ENCODE measurements at regions not wholly inside any gene's neighbourhood (a gene's known extent, or its start where the extent isn't known, plus 50 kb on each side); places are given as distances from the start of the nearest gene placed in this dataset.

DNA sequence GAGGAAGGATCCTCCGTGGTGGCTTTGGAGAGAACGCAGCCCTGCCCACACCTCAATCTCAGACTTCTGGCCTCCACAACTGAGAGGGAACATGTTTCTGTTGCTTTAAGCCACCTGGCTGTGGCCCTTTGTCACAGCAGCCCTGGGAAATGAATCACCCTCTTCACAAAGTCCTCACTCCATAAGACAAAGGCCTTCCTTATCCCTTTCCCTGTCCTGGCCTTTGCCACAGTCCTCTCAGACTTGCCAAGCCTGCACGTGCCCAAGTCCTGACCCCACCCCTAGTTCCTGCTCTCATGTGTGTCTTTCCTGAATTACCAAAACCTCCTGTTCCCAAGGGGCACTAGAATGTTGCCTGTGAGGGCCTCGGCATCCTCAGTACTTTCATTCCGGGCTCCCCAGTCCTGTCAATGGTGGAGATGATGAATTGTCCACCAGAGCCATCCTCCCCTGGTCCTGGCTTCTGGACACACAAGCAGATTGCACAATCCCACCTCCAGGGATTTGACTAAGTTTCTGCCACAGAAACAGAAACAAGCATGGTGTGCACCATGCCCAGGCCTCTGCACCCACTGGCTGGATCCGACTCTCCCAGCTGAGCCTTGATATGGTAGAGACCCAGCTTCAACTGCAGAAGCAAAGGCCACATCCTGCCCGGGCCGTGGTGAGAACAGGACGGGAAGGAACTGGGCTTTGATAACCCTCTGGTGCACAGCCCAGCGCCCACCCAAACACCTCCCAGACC is 232.6 kb upstream of the PDE10A start:
- Histone ChIP-seq H3K27me3 (no peaks in the 10 kb centered on the region), H3K27ac (no peak overlapping the region), H3K4me1 (no peaks in the 10 kb centered on the region), H3K36me3 (no peaks in the 10 kb centered on the region), H3K4me3 (no peak overlapping the region), H3K9me3 (no peaks in the 10 kb centered on the region)
- TF ChIP-seq EP300 (IDR thresholded peaks at IDR 0.05) (no peak), POLR2AphosphoS5 (IDR thresholded peaks at IDR 0.05) (no peak), POLR2A (IDR thresholded peaks at IDR 0.05) (no peak), CTCF (IDR thresholded peaks at IDR 0.05) (no peak)
- DNase-seq (no peak), ATAC-seq (ENCODE audit: low FRiP score in 2 of 2) (no peak)
- WGBS, 2 donors = 61 to 66% methylated on average over 6 to 10 of the region's 10 CpGs

DNA sequence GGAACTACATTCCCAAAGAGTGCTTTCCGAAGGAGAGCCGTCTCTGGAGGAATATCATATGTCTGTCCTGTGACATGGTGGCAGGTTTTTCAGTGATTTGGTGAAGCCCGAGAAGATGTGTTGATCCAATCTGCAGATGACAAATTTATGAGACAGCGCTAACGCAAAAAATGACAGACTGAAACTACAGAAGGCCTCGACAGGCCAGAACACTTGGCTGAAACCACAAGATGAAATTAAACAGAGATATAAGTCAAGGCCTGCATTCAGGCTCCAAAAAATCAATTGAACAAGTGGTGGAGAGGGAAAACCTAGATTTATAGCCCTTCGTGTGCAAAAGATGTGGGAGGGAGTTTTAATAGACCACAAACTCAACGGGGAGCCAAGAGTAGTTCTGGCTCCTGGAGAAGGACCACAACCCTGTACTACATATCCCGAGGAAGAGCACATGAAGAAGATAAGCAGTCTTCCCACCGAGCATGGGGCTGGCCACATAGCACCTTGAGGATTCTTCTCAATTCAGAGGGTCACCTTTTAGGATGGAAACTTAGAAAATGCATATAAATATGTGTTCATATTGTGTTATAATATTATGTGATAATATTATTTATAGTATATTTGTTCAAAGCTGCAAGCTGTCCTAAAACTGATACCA is 231.3 kb upstream of the PDE10A start:
- Histone ChIP-seq H3K4me1 (no peaks in the 10 kb centered on the region), H3K36me3 (no peaks in the 10 kb centered on the region)
- WGBS, 2 donors = 74 to 75% methylated on average over 10 of the region's 10 CpGs

DNA sequence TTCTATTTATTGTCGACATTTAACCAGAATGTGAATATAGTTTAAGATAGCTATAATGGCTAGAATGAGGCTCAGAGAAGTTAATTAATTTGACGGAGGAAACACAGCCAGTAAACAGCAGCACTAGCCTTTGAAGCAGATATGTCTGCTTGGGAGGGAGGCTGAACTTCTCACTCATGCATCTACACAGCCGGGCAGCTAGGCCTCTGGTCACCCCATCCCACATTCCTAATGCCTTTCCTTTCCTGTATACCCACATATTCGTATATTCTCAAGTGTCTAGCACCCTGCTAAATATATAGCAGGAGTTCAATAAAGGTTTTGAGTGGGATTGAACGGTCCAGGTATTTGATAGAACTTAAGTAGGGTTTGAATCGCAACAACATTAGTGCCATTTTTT is 230.4 kb upstream of the PDE10A start:
- Histone ChIP-seq H3K4me1 (no peaks in the 10 kb centered on the region), H3K27me3 (no peaks in the 10 kb centered on the region), H3K36me3 (no peaks in the 10 kb centered on the region), H3K9me3 (no peaks in the 10 kb centered on the region), H3K4me3 (no peak overlapping the region), H3K27ac (no peak overlapping the region)
- TF ChIP-seq POLR2AphosphoS5 (IDR thresholded peaks at IDR 0.05) = no peak
- TF ChIP-seq CTCF (IDR thresholded peaks at IDR 0.05) = no peak
- TF ChIP-seq EP300 (IDR thresholded peaks at IDR 0.05) = no peak
- TF ChIP-seq POLR2A (IDR thresholded peaks at IDR 0.05) = no peak
- ATAC-seq (ENCODE audit: low FRiP score in 2 of 2) = no peak
- 74 to 83% methylated on average over 6 of the region's 6 CpGs for WGBS, 2 donors
- DNase-seq = no peak

More for the DNA sequence above, 231.3 kb upstream of the PDE10A start:
- no peaks in the 10 kb centered on the region for H3K27me3 ChIP-seq
- ATAC-seq (ENCODE audit: low FRiP score in 2 of 2) = no peak
- H3K27ac ChIP-seq = no peak overlapping the region
- no peak overlapping the region for H3K4me3 ChIP-seq
- DNase-seq = no peak
- TF ChIP-seq CTCF (IDR thresholded peaks at IDR 0.05) = no peak
- no peak for TF ChIP-seq POLR2A (IDR thresholded peaks at IDR 0.05)
- no peak for TF ChIP-seq EP300 (IDR thresholded peaks at IDR 0.05)
- no peak for TF ChIP-seq POLR2AphosphoS5 (IDR thresholded peaks at IDR 0.05)
- H3K9me3 ChIP-seq = no peaks in the 10 kb centered on the region

- H3K27me3 ChIP-seq = no peaks in the 10 kb centered on the region
- no peaks in the 10 kb centered on the region for H3K36me3 ChIP-seq
- H3K9me3 ChIP-seq = no peaks in the 10 kb centered on the region
- ATAC-seq (ENCODE audit: low FRiP score in 2 of 2) = no peak
- H3K4me3 ChIP-seq = no peak overlapping the region
- 78 to 81% methylated on average over 4 to 5 of the region's 5 CpGs for WGBS, 2 donors
- TF ChIP-seq CTCF (IDR thresholded peaks at IDR 0.05) = no peak
- H3K4me1 ChIP-seq = no peaks in the 10 kb centered on the region
- H3K27ac ChIP-seq = no peak overlapping the region
- DNase-seq = no peak
These were observed 228.3 kb upstream of the PDE10A start for GRCh38 chr6:165891320-165891719.

GRCh38 chr6:165890404-165890735 is 227.3 kb upstream of the PDE10A start:
- H3K36me3 ChIP-seq = no peaks in the 10 kb centered on the region
- H3K9me3 ChIP-seq = no peaks in the 10 kb centered on the region
- H3K27ac ChIP-seq = no peak overlapping the region
- H3K4me3 ChIP-seq = no peak overlapping the region
- TF ChIP-seq POLR2AphosphoS5 (IDR thresholded peaks at IDR 0.05) (no peak), EP300 (IDR thresholded peaks at IDR 0.05) (no peak), CTCF (IDR thresholded peaks at IDR 0.05) (no peak)
- no peaks in the 10 kb centered on the region for H3K27me3 ChIP-seq
- H3K4me1 ChIP-seq = no peaks in the 10 kb centered on the region
- no peak for DNase-seq
- 30 to 32% methylated on average over 7 to 9 of the region's 9 CpGs for WGBS, 2 donors
- no peak for ATAC-seq (ENCODE audit: low FRiP score in 2 of 2)
